HG03095 (cell line): ENCODE measurements at regions not wholly inside any gene's neighbourhood (a gene's known extent, or its start where the extent isn't known, plus 50 kb on each side); places are given as distances from the start of the nearest gene placed in this dataset.

Experiments used
- ATAC-seq: cut with Tn5 transposase; IDR thresholded peaks from one replicate; pipeline ENCODE4 v1.9.1; 2021; ENCODE audit warnings: moderate library complexity; ENCODE audit not compliant: unreplicated experiment

- ATAC-seq: no peak
Measured at GRCh38 chr6:109235481-109236038, 140.3 kb downstream of the CEP57L1 start.

- ATAC-seq: no peak
Measured at GRCh38 chr6:109230453-109230852, 135.1 kb downstream of the CEP57L1 start.

GRCh38 chr6:109229536-109229935 is 134.2 kb downstream of the CEP57L1 start:
- no peak for ATAC-seq

- ATAC-seq: no peak
Measured at GRCh38 chr6:109227646-109228045, 132.3 kb downstream of the CEP57L1 start.

GRCh38 chr6:109226353-109226752 is 131.0 kb downstream of the CEP57L1 start:
- no peak for ATAC-seq

- ATAC-seq: no peak
Measured at GRCh38 chr6:109225946-109226345, 130.6 kb downstream of the CEP57L1 start.

- ATAC-seq: no peak
Measured at GRCh38 chr6:109224994-109225393, 129.7 kb downstream of the CEP57L1 start.

- ATAC-seq: no peak
Measured at GRCh38 chr6:109224107-109224875, 129.0 kb downstream of the CEP57L1 start.

- ATAC-seq: no peak
Measured at GRCh38 chr6:109222848-109223247, 127.5 kb downstream of the CEP57L1 start.

GRCh38 chr6:109221543-109222195 is 126.4 kb downstream of the CEP57L1 start:
- ATAC-seq: no peak
